Vagina (tissue), 2 donors: ENCODE measurements at regions not wholly inside any gene's neighbourhood (a gene's known extent, or its start where the extent isn't known, plus 50 kb on each side); places are given as distances from the start of the nearest gene placed in this dataset.
A peak's percentile ranks its signal among the peaks of the same experiment; 100 is the strongest.

Experiments used
- DNase-seq, 2 donors: peaks; one replicate each; pipeline ENCODE4 v3.0.0-alpha.2; 2017; ENCODE audit errors: extremely low spot score in 2 of 2
- H3K27ac ChIP-seq: fragments of 200-600 bp; sonication (generic); one replicate; pipeline ENCODE4 v1.5.1; 2019
- H3K27me3 ChIP-seq: fragments of 200-600 bp; sonication (generic); one replicate; pipeline ENCODE4 v1.5.1; 2019
- H3K36me3 ChIP-seq, 2 donors: fragments of 200-600 bp; sonication (generic); one replicate each; pipeline ENCODE4 v1.5.1; 2017 to 2019
- H3K4me1 ChIP-seq: fragments of 200-600 bp; sonication (generic); one replicate; pipeline ENCODE4 v1.5.1; 2019
- H3K4me3 ChIP-seq, 2 donors: fragments of 200-600 bp; sonication (generic); 1 replicate in 1 of 2; 2 replicates in 1 of 2; pipeline ENCODE4 v1.5.1; 2016 to 2019
- H3K9me3 ChIP-seq: fragments of 200-600 bp; sonication (generic); one replicate; pipeline ENCODE4 v1.5.1; 2019
- CTCF ChIP-seq, 3 experiments: fragments of 450-650 bp in 2 of 3; fragments of 200-600 bp in 1 of 3; sonication (generic) in 1 of 3; IDR thresholded peaks; one replicate each; pipeline ENCODE4 v1.5.1; 2017 to 2019; ENCODE audit warnings: antibody characterized with exemption in 3 of 3, mild to moderate bottlenecking in 2 of 3, moderate library complexity in 2 of 3
- POLR2A ChIP-seq, 2 donors: fragments of 450-650 bp; IDR thresholded peaks; one replicate each; pipeline ENCODE4 v1.6.1; 2017; ENCODE audit warnings: antibody characterized with exemption in 2 of 2, mild to moderate bottlenecking in 2 of 2, moderate library complexity in 2 of 2
- POLR2AphosphoS5 ChIP-seq, 2 donors: sonication (generic); formaldehyde crosslinking; IDR thresholded peaks; one replicate each; pipeline ENCODE4 v1.9.0; 2017; ENCODE audit warnings: antibody characterized with exemption in 2 of 2, mild to moderate bottlenecking in 2 of 2, low read depth in 1 of 2; ENCODE audit not compliant: insufficient read depth in 1 of 2
- intact Hi-C: fragments of 100-400 bp; cut with DNase I; formaldehyde crosslinking; loops from one replicate; pipeline ENCODE4 v1.15.1; 2023

- H3K27ac ChIP-seq, result peak overlapping the region; percentile 66
- no peaks in the 10 kb centered on the region for H3K27me3 ChIP-seq
- TF ChIP-seq CTCF (IDR thresholded peaks at IDR 0.05), result no peak
- H3K9me3 ChIP-seq, result no peaks in the 10 kb centered on the region
- peaks cover 24% of the 10 kb centered on the region for H3K4me1 ChIP-seq
- H3K4me3 ChIP-seq, result no peak overlapping the region
- DNase-seq, result no peak
- intact Hi-C loops, result no loop called here
- no peaks in the 10 kb centered on the region for H3K36me3 ChIP-seq
Observed at GRCh38 chr21:39103689-39104088, 79.6 kb downstream of the PSMG1 start.

GRCh38 chr21:39099859-39100258, 83.4 kb downstream of the PSMG1 start:
- Histone ChIP-seq H3K9me3 (no peaks in the 10 kb centered on the region), H3K27me3 (no peaks in the 10 kb centered on the region)

DNA sequence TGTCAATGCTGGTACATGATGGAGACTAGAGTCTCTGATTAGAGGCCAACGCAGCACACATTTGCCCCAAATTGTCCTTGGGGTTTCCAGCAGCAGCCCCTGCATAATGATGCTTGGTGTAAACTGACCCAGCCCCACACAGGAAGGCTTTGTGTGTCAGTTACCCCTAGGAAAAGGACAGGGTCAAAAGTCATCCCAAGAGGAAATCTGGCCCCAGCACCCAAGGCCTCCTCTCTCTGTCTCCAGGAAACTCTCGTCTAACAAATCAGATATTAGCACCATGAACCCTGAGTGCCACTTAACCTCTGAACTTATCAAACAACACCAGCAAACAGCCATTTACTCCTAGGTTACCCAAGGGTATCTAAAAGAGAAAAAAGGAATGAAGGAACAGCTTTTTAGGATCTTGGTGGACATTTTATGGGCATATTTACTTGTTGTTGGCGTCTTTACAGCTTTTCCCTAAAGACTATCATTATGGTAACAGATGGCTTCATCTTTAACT, 84.5 kb downstream of the PSMG1 start:
- H3K4me1 ChIP-seq, result peaks cover 16% of the 10 kb centered on the region
- H3K9me3 ChIP-seq, result no peaks in the 10 kb centered on the region
- no peak for TF ChIP-seq CTCF (IDR thresholded peaks at IDR 0.05)
- H3K27me3 ChIP-seq, result no peaks in the 10 kb centered on the region
- no peak overlapping the region for H3K4me3 ChIP-seq
- intact Hi-C loops, result no loop called here
- no peaks in the 10 kb centered on the region for H3K36me3 ChIP-seq
- no peak overlapping the region for H3K27ac ChIP-seq
- DNase-seq, result no peak

More at GRCh38 chr21:39099859-39100258, 83.4 kb downstream of the PSMG1 start:
- TF ChIP-seq CTCF (IDR thresholded peaks at IDR 0.05) (no peak), POLR2A (IDR thresholded peaks at IDR 0.05) (no peak), POLR2AphosphoS5 (IDR thresholded peaks at IDR 0.05; ENCODE audit: insufficient read depth in 1 of 2, low read depth in 1 of 2) (no peak)
- no peaks in the 10 kb centered on the region for H3K36me3 ChIP-seq
- DNase-seq, result no peak
- peaks cover 16% of the 10 kb centered on the region for H3K4me1 ChIP-seq
- H3K4me3 ChIP-seq, result no peak overlapping the region
- intact Hi-C loops, result no loop called here
- no peak overlapping the region for H3K27ac ChIP-seq

DNA sequence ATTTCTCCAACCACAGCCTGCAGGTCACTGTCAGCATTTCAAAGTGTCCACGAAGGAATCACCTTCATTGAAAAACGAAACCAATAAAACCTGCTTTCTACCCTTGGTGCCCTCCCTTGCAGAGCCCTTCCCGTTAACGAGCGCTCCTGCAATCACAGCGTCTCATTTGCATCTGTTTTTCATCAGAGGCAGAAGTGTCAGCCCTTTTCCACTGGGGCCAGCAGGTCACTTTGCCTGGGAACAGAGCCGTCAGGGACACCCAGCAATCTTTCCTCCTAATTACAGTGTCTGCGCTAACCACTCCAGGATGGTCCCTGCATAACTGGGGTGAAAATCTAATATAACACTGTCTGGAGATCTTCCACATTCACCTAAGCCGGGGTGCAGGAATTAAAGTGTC, 85.3 kb downstream of the PSMG1 start:
- no peak for TF ChIP-seq POLR2A (IDR thresholded peaks at IDR 0.05)
- TF ChIP-seq POLR2AphosphoS5 (IDR thresholded peaks at IDR 0.05; ENCODE audit: insufficient read depth in 1 of 2, low read depth in 1 of 2), result no peak
- no peak for TF ChIP-seq CTCF (IDR thresholded peaks at IDR 0.05)
- peaks cover 10% of the 10 kb centered on the region for H3K4me1 ChIP-seq
- no peak overlapping the region for H3K27ac ChIP-seq
- no peaks in the 10 kb centered on the region for H3K36me3 ChIP-seq
- H3K4me3 ChIP-seq, result no peak overlapping the region
- no peaks in the 10 kb centered on the region for H3K9me3 ChIP-seq
- H3K27me3 ChIP-seq, result no peaks in the 10 kb centered on the region
- no peak for DNase-seq
- intact Hi-C loops, result no loop called here

- H3K27ac ChIP-seq, result no peak overlapping the region
- H3K4me1 ChIP-seq, result peaks cover 10% of the 10 kb centered on the region
- intact Hi-C loops, result no loop called here
- no peak overlapping the region for H3K4me3 ChIP-seq
- TF ChIP-seq CTCF (IDR thresholded peaks at IDR 0.05) (no peak), POLR2AphosphoS5 (IDR thresholded peaks at IDR 0.05; ENCODE audit: insufficient read depth in 1 of 2, low read depth in 1 of 2) (no peak), POLR2A (IDR thresholded peaks at IDR 0.05) (no peak)
- no peaks in the 10 kb centered on the region for H3K27me3 ChIP-seq
- DNase-seq, result no peak
- no peaks in the 10 kb centered on the region for H3K9me3 ChIP-seq
- no peaks in the 10 kb centered on the region for H3K36me3 ChIP-seq
Observed at GRCh38 chr21:39097335-39097861, 85.9 kb downstream of the PSMG1 start.
